Endothelial cell of umbilical vein (primary cell): ENCODE measurements at regions not wholly inside any gene's neighbourhood (a gene's known extent, or its start where the extent isn't known, plus 50 kb on each side); places are given as distances from the start of the nearest gene placed in this dataset.

Source experiments
- BruUV-seq: library from RNA; stranded (reverse); fragments of 400-500 nt; replicated peaks from 2 replicates; lab custom pipeline; 2021; lab: Mats Ljungman, UMichigan
- CTCF ChIA-PET: fragments of 300-600, 350-600 bp; sonication (Branson Sonifier 250); formaldehyde crosslinking; loops from one replicate; lab custom pipeline; 2021; ENCODE audit warnings: antibody characterized with exemption, inconsistent platforms; lab: Charles Lee
- POLR2A ChIA-PET: fragments of 300-600, 350-600 bp; sonication (Branson Sonifier 250); formaldehyde crosslinking; loops from one replicate; lab custom pipeline; 2021; ENCODE audit warnings: antibody characterized with exemption, inconsistent platforms; lab: Charles Lee
- DNase-seq: peaks from one replicate; pipeline ENCODE4 v3.0.0-alpha.2; 2011; ENCODE audit warnings: low read depth, low spot score
- FAIRE-seq: peaks from 2 replicates; lab custom pipeline; 2011; peaks lifted over from hg19 to GRCh38; lab: Jason Lieb, UNC
- H2AFZ ChIP-seq: 2 replicates; pipeline ENCODE4 v1.6.0; 2012; ENCODE audit warnings: low read depth, low read length, control low read depth, inconsistent platforms
- H3K27ac ChIP-seq: 2 replicates; pipeline ENCODE4 v1.5.1; 2011; ENCODE audit warnings: low read depth, mild to moderate bottlenecking, control low read depth, low read length, moderate library complexity; ENCODE audit not compliant: insufficient read depth
- H3K27me3 ChIP-seq, 2 experiments: 2 replicates each; pipeline versions ENCODE4 v1.6.0 to v1.6.1; 2011; ENCODE audit warnings: low read length in 2 of 2, mixed read lengths in 1 of 2; ENCODE audit not compliant: control insufficient read depth in 2 of 2, insufficient read depth in 2 of 2
- H3K36me3 ChIP-seq, 2 experiments: 2 replicates in 1 of 2; 3 replicates in 1 of 2; pipeline ENCODE4 v1.5.1; 2011; ENCODE audit warnings: low read length in 2 of 2, mild to moderate bottlenecking in 1 of 2, moderate library complexity in 1 of 2; ENCODE audit not compliant: control insufficient read depth in 2 of 2, insufficient read depth in 2 of 2; ENCODE audit errors: extremely low read depth in 1 of 2
- H3K4me1 ChIP-seq: 3 replicates; pipeline ENCODE4 v1.5.1; 2011; ENCODE audit warnings: mild to moderate bottlenecking, low read length; ENCODE audit not compliant: control insufficient read depth, insufficient read depth; ENCODE audit errors: extremely low read depth
- H3K4me2 ChIP-seq: 2 replicates; pipeline ENCODE4 v1.6.1; 2011; ENCODE audit warnings: low read length, control low read depth, mixed read lengths; ENCODE audit not compliant: insufficient read depth
- H3K4me3 ChIP-seq, 3 experiments: fragments of 200-600 bp in 1 of 3; sonication (generic), shearing (Covaris generic) in 1 of 3; replicated peaks in 1 of 3; 2 replicates each; pipeline ENCODE4 v1.5.1; 2011 to 2016; ENCODE audit warnings: control low read depth in 3 of 3, low read length in 3 of 3, mild to moderate bottlenecking in 2 of 3, inconsistent platforms in 1 of 3, low read depth in 1 of 3, moderate library complexity in 1 of 3; ENCODE audit not compliant: insufficient read depth in 1 of 3
- H3K79me2 ChIP-seq: 2 replicates; pipeline ENCODE4 v1.6.0; 2012; ENCODE audit warnings: low read length, inconsistent platforms; ENCODE audit not compliant: control insufficient read depth, insufficient read depth
- H3K9ac ChIP-seq: replicated peaks from 2 replicates; pipeline ENCODE3; 2011; ENCODE audit warnings: low read length, control low read depth; ENCODE audit not compliant: insufficient read depth; ENCODE audit errors: extremely low read depth
- H3K9me1 ChIP-seq: replicated peaks from 3 replicates; pipeline ENCODE4 v1.6.0; 2011; ENCODE audit warnings: mild to moderate bottlenecking, low read length; ENCODE audit not compliant: control insufficient read depth, insufficient read depth; ENCODE audit errors: extremely low read depth
- H3K9me3 ChIP-seq: replicated peaks from 2 replicates; pipeline ENCODE4 v1.5.1; 2012; ENCODE audit warnings: low read length, inconsistent platforms; ENCODE audit not compliant: control insufficient read depth, insufficient read depth
- H4K20me1 ChIP-seq: replicated peaks from 2 replicates; pipeline ENCODE3; 2011; ENCODE audit warnings: mild to moderate bottlenecking, low read length; ENCODE audit not compliant: control insufficient read depth, insufficient read depth; ENCODE audit errors: extremely low read depth
- EZH2 ChIP-seq: IDR thresholded peaks from 2 replicates; pipeline ENCODE4 v1.6.1; 2012; ENCODE audit warnings: borderline replicate concordance, low read depth, mild to moderate bottlenecking, moderate library complexity, low read length, inconsistent platforms; ENCODE audit not compliant: severe bottlenecking
- FOS ChIP-seq: IDR thresholded peaks from 2 replicates; pipeline ENCODE4 v1.6.1; 2011; ENCODE audit warnings: mild to moderate bottlenecking, low read length, moderate library complexity, borderline replicate concordance; ENCODE audit not compliant: insufficient read depth
- GATA2 ChIP-seq: IDR thresholded peaks from 2 replicates; pipeline ENCODE4 v1.7.0; 2011; ENCODE audit warnings: low read depth, mild to moderate bottlenecking, moderate library complexity, mixed read lengths, low read length; ENCODE audit not compliant: insufficient read length, insufficient read depth
- JUN ChIP-seq: IDR thresholded peaks from 2 replicates; pipeline ENCODE4 v1.6.1; 2011; ENCODE audit warnings: borderline replicate concordance, low read depth; ENCODE audit not compliant: insufficient read length, insufficient read depth
- MAX ChIP-seq: IDR thresholded peaks from 2 replicates; pipeline ENCODE4 v1.6.1; 2011; ENCODE audit not compliant: insufficient read depth, insufficient read length
- MYC ChIP-seq: IDR thresholded peaks from one replicate; pipeline ENCODE4 v1.6.1; 2011; ENCODE audit warnings: mild to moderate bottlenecking, low read depth, low read length
- POLR2A ChIP-seq: IDR thresholded peaks from 2 replicates; pipeline ENCODE4 v1.6.1; 2012; ENCODE audit warnings: low read depth, mild to moderate bottlenecking, control low read depth, low read length
- POLR2AphosphoS5 ChIP-seq: IDR thresholded peaks from 2 replicates; pipeline ENCODE4 v1.6.1; 2012; ENCODE audit warnings: low read depth, mild to moderate bottlenecking, control low read depth, low read length, moderate library complexity; ENCODE audit not compliant: insufficient read depth
- dilution Hi-C: fragments of 300-500 bp; cut with MboI; formaldehyde crosslinking; loops from one replicate; pipeline ENCODE4 v1.15.0; 2019; ENCODE audit warnings: low sequenced_read_pairs; ENCODE audit not compliant: extremely low pct_ligation_motif_present
- intact Hi-C: fragments of 100-400 bp; cut with micrococcal nuclease; formaldehyde crosslinking; loops from one replicate; pipeline ENCODE4 v1.10.0; 2022
- TF ChIP-seq, protein P1 (sequence below), 2 donors: IDR thresholded peaks; 1 replicate in 1 of 2; 2 replicates in 1 of 2; pipeline ENCODE4 v1.5.1; 2011; ENCODE audit warnings: low read length in 2 of 2, mild to moderate bottlenecking in 2 of 2, moderate library complexity in 2 of 2, control low read depth in 1 of 2, inconsistent platforms in 1 of 2, low read depth in 1 of 2; ENCODE audit not compliant: insufficient read depth in 1 of 2; ENCODE audit errors: extremely low read depth in 1 of 2

- no peaks in the 10 kb centered on the region for H3K79me2 ChIP-seq
- no TSS peak for BruUV-seq
- POLR2A ChIA-PET, result no interaction called here
Measured at GRCh38 chr7:31258391-31258790, 82.1 kb downstream of the NEUROD6 start.

GRCh38 chr7:31256506-31256905, 84.0 kb downstream of the NEUROD6 start:
- intact Hi-C loops (no loop called here), dilution Hi-C loops (no loop called here)
- Histone ChIP-seq H3K9ac (no peak overlapping the region), H4K20me1 (no peaks in the 10 kb centered on the region), H3K4me1 (no peaks in the 10 kb centered on the region), H3K9me1 (no peaks in the 10 kb centered on the region), H3K4me2 (no peak overlapping the region), H2AFZ (no peak overlapping the region), H3K9me3 (no peaks in the 10 kb centered on the region), H3K36me3 (no peaks in the 10 kb centered on the region), H3K4me3 (no peak overlapping the region), H3K79me2 (no peaks in the 10 kb centered on the region), H3K27me3 (peaks cover 0 to 1% of the 10 kb centered on the region in 2 experiments), H3K27ac (no peak overlapping the region)
- no peak for TF ChIP-seq MYC
- TF ChIP-seq FOS, result no peak
- no peak for TF ChIP-seq POLR2A
- no peak for TF ChIP-seq GATA2
- TF ChIP-seq MAX, result no peak
- TF ChIP-seq JUN, result no peak
- TF ChIP-seq POLR2AphosphoS5, result no peak
- no peak for TF ChIP-seq EZH2
- TF ChIP-seq, protein P1, sequence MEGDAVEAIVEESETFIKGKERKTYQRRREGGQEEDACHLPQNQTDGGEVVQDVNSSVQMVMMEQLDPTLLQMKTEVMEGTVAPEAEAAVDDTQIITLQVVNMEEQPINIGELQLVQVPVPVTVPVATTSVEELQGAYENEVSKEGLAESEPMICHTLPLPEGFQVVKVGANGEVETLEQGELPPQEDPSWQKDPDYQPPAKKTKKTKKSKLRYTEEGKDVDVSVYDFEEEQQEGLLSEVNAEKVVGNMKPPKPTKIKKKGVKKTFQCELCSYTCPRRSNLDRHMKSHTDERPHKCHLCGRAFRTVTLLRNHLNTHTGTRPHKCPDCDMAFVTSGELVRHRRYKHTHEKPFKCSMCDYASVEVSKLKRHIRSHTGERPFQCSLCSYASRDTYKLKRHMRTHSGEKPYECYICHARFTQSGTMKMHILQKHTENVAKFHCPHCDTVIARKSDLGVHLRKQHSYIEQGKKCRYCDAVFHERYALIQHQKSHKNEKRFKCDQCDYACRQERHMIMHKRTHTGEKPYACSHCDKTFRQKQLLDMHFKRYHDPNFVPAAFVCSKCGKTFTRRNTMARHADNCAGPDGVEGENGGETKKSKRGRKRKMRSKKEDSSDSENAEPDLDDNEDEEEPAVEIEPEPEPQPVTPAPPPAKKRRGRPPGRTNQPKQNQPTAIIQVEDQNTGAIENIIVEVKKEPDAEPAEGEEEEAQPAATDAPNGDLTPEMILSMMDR (IDR thresholded peaks at IDR 0.05; ENCODE audit: extremely low read depth in 1 of 2, insufficient read depth in 1 of 2, low read depth in 1 of 2, low read length in 2 of 2), result no peak
- DNase-seq, result no peak
- no peak for FAIRE-seq
- CTCF ChIA-PET, result no interaction called here
- POLR2A ChIA-PET, result no interaction called here
- no TSS peak for BruUV-seq

More at GRCh38 chr7:31258391-31258790, 82.1 kb downstream of the NEUROD6 start:
- CTCF ChIA-PET, result no interaction called here
- H4K20me1 ChIP-seq, result no peaks in the 10 kb centered on the region
- no peak overlapping the region for H3K9ac ChIP-seq
- FAIRE-seq (no peak), DNase-seq (no peak)
- no peak overlapping the region for H3K27ac ChIP-seq
- H3K9me1 ChIP-seq, result no peaks in the 10 kb centered on the region
- no peak overlapping the region for H2AFZ ChIP-seq
- dilution Hi-C loops (no loop called here), intact Hi-C loops (no loop called here)
- no peaks in the 10 kb centered on the region for H3K4me1 ChIP-seq
- no peak overlapping the region for H3K4me3 ChIP-seq
- no peak overlapping the region for H3K4me2 ChIP-seq
- TF ChIP-seq POLR2A, result no peak
- TF ChIP-seq, protein P1 (IDR thresholded peaks at IDR 0.05; ENCODE audit: extremely low read depth in 1 of 2, insufficient read depth in 1 of 2, low read depth in 1 of 2, low read length in 2 of 2), result no peak
- H3K36me3 ChIP-seq, result no peaks in the 10 kb centered on the region
- H3K9me3 ChIP-seq, result no peaks in the 10 kb centered on the region
- H3K27me3 ChIP-seq, result no peaks in the 10 kb centered on the region
